ENCODE measurements at regions not wholly inside any gene's neighbourhood (a gene's known extent, or its start where the extent isn't known, plus 50 kb on each side); places are given as distances from the start of the nearest gene placed in this dataset.
A peak's percentile ranks its signal among the peaks of the same experiment; 100 is the strongest.

DNA sequence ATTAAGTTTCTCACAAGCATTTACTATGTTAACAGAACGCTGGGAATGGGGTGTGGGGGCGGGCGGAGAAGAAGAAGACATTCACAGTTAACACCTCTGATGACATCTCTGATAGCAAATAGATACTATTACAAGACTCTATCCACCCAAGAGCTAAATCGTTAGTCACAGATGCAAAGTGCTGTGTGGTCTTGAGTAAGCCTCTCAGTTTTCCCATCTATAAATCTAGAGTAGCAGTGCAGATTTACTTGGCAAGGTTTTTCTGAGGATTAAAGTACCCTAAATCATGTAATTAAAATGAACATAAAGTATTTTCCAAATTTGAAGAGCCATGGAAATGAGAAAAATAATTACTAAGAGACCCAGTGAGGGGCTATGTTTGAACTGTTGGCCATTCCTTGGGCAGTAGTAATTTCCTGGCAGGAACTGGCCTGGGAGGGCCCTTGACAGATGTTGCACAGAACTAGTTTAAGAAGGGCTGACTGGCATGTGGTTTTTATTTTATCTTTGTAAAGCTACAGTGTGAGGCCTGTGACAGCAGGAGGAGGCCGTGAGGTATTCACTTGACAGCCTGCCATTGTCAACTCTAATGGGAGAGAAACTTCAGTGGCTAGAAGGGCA lies 58.7 kb upstream of the APOBEC4 start:
- TF ChIP-seq, protein P1, sequence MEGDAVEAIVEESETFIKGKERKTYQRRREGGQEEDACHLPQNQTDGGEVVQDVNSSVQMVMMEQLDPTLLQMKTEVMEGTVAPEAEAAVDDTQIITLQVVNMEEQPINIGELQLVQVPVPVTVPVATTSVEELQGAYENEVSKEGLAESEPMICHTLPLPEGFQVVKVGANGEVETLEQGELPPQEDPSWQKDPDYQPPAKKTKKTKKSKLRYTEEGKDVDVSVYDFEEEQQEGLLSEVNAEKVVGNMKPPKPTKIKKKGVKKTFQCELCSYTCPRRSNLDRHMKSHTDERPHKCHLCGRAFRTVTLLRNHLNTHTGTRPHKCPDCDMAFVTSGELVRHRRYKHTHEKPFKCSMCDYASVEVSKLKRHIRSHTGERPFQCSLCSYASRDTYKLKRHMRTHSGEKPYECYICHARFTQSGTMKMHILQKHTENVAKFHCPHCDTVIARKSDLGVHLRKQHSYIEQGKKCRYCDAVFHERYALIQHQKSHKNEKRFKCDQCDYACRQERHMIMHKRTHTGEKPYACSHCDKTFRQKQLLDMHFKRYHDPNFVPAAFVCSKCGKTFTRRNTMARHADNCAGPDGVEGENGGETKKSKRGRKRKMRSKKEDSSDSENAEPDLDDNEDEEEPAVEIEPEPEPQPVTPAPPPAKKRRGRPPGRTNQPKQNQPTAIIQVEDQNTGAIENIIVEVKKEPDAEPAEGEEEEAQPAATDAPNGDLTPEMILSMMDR (IDR thresholded peaks at IDR 0.05): peak; percentile 39
- no peaks in the 10 kb centered on the region for H3K36me3 Mint-ChIP-seq (ENCODE audit: unreplicated experiment)
- H3K4me3 Mint-ChIP-seq (ENCODE audit: unreplicated experiment): no peak overlapping the region
- H3K27ac Mint-ChIP-seq (ENCODE audit: unreplicated experiment): peak overlapping the region; percentile 68
- peaks cover 11% of the 10 kb centered on the region for H3K4me1 Mint-ChIP-seq (ENCODE audit: unreplicated experiment)
- H3K9me3 Mint-ChIP-seq (ENCODE audit: unreplicated experiment): no peaks in the 10 kb centered on the region
- no peaks in the 10 kb centered on the region for H3K27me3 Mint-ChIP-seq (ENCODE audit: unreplicated experiment)
- no peak for DNase-seq (ENCODE audit: extremely low spot score, unreplicated experiment)

DNA sequence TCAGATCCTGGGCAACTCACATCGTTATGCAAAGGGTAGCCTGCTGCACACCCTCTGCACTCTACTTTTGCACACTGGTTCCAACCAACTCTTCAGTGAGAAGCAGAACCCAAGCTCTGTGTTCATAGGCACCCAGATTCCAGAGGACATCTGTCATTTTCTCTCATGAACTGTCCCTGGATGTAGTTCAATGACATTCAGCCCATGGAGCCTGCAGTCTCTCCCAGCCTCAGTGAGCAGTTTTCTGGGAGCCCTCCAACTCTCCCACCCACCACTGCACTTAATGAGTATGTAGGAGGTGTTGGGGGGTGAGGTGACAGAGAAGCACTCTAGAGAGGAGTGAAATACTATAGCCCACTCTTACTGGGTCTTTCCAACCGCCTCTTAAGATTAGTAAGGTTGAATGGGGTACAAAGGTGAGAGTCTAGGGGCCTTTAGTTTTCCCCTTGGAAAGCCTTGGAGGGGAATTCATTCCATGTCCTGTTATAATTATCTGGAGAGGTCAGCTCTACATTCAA lies 58.1 kb upstream of the APOBEC4 start:
- H3K27ac Mint-ChIP-seq (ENCODE audit: unreplicated experiment): peak overlapping the region; percentile 68
- no peaks in the 10 kb centered on the region for H3K27me3 Mint-ChIP-seq (ENCODE audit: unreplicated experiment)
- TF ChIP-seq, protein P1 (IDR thresholded peaks at IDR 0.05): no peak
- H3K4me3 Mint-ChIP-seq (ENCODE audit: unreplicated experiment): no peak overlapping the region
- H3K36me3 Mint-ChIP-seq (ENCODE audit: unreplicated experiment): no peaks in the 10 kb centered on the region
- DNase-seq (ENCODE audit: extremely low spot score, unreplicated experiment): no peak
- H3K4me1 Mint-ChIP-seq (ENCODE audit: unreplicated experiment): peaks cover 11% of the 10 kb centered on the region
- no peaks in the 10 kb centered on the region for H3K9me3 Mint-ChIP-seq (ENCODE audit: unreplicated experiment)

DNA sequence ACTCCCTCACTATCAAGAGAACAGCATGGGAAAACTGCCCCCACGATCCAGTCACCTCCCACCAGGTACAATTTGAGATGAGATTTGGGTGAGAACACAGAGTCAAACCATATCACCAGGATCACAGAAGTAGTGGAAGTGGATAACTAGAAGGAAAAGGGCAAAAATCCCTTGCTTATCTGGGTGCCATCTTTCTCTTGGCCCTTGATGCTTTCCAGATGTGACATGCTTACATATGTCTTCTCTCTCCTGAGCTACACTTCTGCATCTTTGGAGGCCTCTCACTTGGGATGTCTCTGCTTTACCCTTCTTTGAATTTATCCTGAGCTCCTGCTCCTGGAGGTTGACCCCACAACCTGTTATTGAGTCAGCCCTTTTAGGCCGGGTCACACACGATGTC lies 57.6 kb upstream of the APOBEC4 start:
- Mint-ChIP-seq H3K4me1 (ENCODE audit: unreplicated experiment) (peaks cover 11% of the 10 kb centered on the region), H3K4me3 (ENCODE audit: unreplicated experiment) (no peak overlapping the region), H3K27me3 (ENCODE audit: unreplicated experiment) (no peaks in the 10 kb centered on the region), H3K36me3 (ENCODE audit: unreplicated experiment) (no peaks in the 10 kb centered on the region), H3K9me3 (ENCODE audit: unreplicated experiment) (no peaks in the 10 kb centered on the region), H3K27ac (ENCODE audit: unreplicated experiment) (no peak overlapping the region)
- no peak for DNase-seq (ENCODE audit: extremely low spot score, unreplicated experiment)
- TF ChIP-seq, protein P1 (IDR thresholded peaks at IDR 0.05): no peak

DNA sequence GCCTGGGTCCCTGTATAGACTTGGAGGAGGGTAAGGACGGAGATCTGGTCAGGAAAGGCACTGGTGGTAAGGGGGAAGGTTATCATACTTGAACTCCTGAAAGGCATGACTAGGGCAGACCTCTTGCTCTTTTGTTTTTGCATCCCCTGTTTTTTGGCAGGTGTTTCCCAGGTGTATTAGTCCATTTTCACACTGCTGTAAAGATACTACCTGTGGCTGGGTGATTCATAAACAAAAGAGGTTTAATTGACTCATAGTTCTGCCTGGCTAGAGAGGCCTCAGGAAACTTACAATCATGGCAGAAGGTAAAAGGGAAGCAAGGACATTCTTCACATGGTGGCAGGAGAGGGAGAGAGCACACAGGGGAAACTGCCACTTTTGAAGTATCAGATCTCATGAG lies 57.2 kb upstream of the APOBEC4 start:
- peaks cover 11% of the 10 kb centered on the region for H3K4me1 Mint-ChIP-seq (ENCODE audit: unreplicated experiment)
- no peaks in the 10 kb centered on the region for H3K27me3 Mint-ChIP-seq (ENCODE audit: unreplicated experiment)
- no peaks in the 10 kb centered on the region for H3K9me3 Mint-ChIP-seq (ENCODE audit: unreplicated experiment)
- DNase-seq (ENCODE audit: extremely low spot score, unreplicated experiment): no peak
- no peak overlapping the region for H3K4me3 Mint-ChIP-seq (ENCODE audit: unreplicated experiment)
- peak overlapping the region; percentile 9 for H3K27ac Mint-ChIP-seq (ENCODE audit: unreplicated experiment)
- H3K36me3 Mint-ChIP-seq (ENCODE audit: unreplicated experiment): no peaks in the 10 kb centered on the region
- TF ChIP-seq, protein P1 (IDR thresholded peaks at IDR 0.05): no peak

DNA sequence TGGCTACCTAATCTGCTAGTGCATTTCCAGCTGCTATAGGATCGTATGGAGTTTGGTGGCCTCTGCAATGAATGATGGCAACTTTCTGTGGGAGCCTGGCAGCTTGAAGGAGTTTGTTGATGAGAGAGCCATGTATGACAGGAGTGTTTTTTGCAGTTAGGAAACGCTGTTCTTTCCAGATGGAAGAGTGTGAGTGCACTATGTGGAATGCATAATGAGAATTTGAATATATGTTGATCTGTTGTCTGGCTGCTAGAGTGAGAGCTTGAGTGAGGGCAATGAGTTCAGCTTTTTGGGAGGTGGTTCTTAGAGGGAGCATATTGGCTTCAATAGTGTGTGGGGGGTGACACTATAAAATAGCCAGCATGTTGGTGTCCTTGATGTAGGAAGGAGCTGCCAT lies 51.0 kb upstream of the APOBEC4 start:
- Mint-ChIP-seq H3K27ac (ENCODE audit: unreplicated experiment) (no peak overlapping the region), H3K4me1 (ENCODE audit: unreplicated experiment) (peaks cover 5% of the 10 kb centered on the region), H3K27me3 (ENCODE audit: unreplicated experiment) (no peaks in the 10 kb centered on the region), H3K4me3 (ENCODE audit: unreplicated experiment) (no peak overlapping the region), H3K9me3 (ENCODE audit: unreplicated experiment) (no peaks in the 10 kb centered on the region), H3K36me3 (ENCODE audit: unreplicated experiment) (no peaks in the 10 kb centered on the region)
- TF ChIP-seq, protein P1 (IDR thresholded peaks at IDR 0.05): no peak
- no peak for DNase-seq (ENCODE audit: extremely low spot score, unreplicated experiment)

All from osteocyte (in vitro differentiated cells).